GM12878 (cell line): ENCODE measurements at regions not wholly inside any gene's neighbourhood (a gene's known extent, or its start where the extent isn't known, plus 50 kb on each side); places are given as distances from the start of the nearest gene placed in this dataset.

Experiments used
- EED ChIP-seq: sonication (generic); IDR thresholded peaks from 2 replicates; pipeline ENCODE4 v1.6.1; 2016; ENCODE audit warnings: antibody characterized with exemption, low read depth
- MYC ChIP-seq: IDR thresholded peaks from 2 replicates; pipeline ENCODE4 v1.6.1; 2011; ENCODE audit warnings: mild to moderate bottlenecking, low read length, moderate library complexity, inconsistent platforms; ENCODE audit not compliant: insufficient read depth, insufficient replicate concordance, insufficient read length, severe bottlenecking
- POLR2A ChIP-seq: IDR thresholded peaks from 2 replicates; pipeline ENCODE4 v1.6.1; 2011; ENCODE audit warnings: low read depth, mild to moderate bottlenecking, low read length

DNA sequence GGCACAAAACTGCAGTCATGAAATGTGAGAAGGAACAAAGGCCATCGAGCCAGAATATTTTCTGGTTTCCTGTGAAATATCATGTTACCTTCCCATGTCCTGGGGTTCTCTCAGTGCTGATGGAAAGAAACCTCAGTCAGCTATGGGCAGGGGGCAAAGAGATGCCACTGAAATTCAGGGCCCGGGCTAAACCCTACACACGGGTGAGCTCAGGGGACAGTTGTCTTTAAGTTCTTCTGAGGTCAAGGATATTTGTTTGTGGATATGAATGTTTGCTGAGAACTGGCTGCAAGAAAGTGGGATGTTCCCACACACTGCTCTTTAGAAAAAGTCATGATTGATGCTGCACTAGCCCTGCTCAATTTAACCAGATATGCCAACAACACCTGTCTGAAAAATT lies 187.2 kb downstream of the MEX3B start:
- TF ChIP-seq EED (no peak), MYC (no peak), POLR2A (no peak)
